RWPE2 (cell line): ENCODE measurements at regions not wholly inside any gene's neighbourhood (a gene's known extent, or its start where the extent isn't known, plus 50 kb on each side); places are given as distances from the start of the nearest gene placed in this dataset.

Experiments used
- ATAC-seq: fragments of 200-7000 bp; cut with Tn5 transposase; 3 replicates; pipeline ENCODE4 v1.9.1; 2021; ENCODE audit warnings: low read depth
- DNase-seq: peaks from one replicate; pipeline ENCODE4 v3.0.0-alpha.2; 2020; ENCODE audit warnings: low spot score
- H3K27ac ChIP-seq: fragments of 450-650 bp; 2 replicates; pipeline ENCODE4 v1.5.1; 2017; ENCODE audit warnings: mild to moderate bottlenecking; ENCODE audit not compliant: poor library complexity, severe bottlenecking
- H3K27me3 ChIP-seq: fragments of 250-450 bp; sonication (Bioruptor Pico); 2 replicates; pipeline ENCODE4 v1.5.1; 2021; ENCODE audit warnings: mild to moderate bottlenecking, moderate library complexity; ENCODE audit not compliant: insufficient read depth, poor library complexity, severe bottlenecking
- H3K36me3 ChIP-seq: fragments of 250-450 bp; sonication (Bioruptor Pico); 2 replicates; pipeline ENCODE4 v1.5.1; 2020; ENCODE audit warnings: low read depth, mild to moderate bottlenecking, moderate library complexity
- H3K4me1 ChIP-seq: fragments of 250-450 bp; sonication (Bioruptor Pico); 2 replicates; pipeline ENCODE4 v1.5.1; 2021; ENCODE audit warnings: mild to moderate bottlenecking, moderate library complexity; ENCODE audit not compliant: insufficient read depth, poor library complexity, severe bottlenecking
- H3K4me3 ChIP-seq: fragments of 250-450 bp; sonication (Bioruptor Pico); 2 replicates; pipeline ENCODE4 v1.5.1; 2021; ENCODE audit warnings: mild to moderate bottlenecking, moderate library complexity; ENCODE audit not compliant: severe bottlenecking
- H3K9me3 ChIP-seq: fragments of 250-450 bp; sonication (Bioruptor Pico); 2 replicates; pipeline ENCODE4 v1.5.1; 2021; ENCODE audit warnings: mild to moderate bottlenecking, moderate library complexity; ENCODE audit not compliant: severe bottlenecking
- TF ChIP-seq, protein P1 (sequence below): fragments of 450-650 bp; IDR thresholded peaks from one replicate; pipeline ENCODE4 v1.5.1; 2017; ENCODE audit warnings: mild to moderate bottlenecking, moderate library complexity; ENCODE audit not compliant: poor library complexity, severe bottlenecking

DNA sequence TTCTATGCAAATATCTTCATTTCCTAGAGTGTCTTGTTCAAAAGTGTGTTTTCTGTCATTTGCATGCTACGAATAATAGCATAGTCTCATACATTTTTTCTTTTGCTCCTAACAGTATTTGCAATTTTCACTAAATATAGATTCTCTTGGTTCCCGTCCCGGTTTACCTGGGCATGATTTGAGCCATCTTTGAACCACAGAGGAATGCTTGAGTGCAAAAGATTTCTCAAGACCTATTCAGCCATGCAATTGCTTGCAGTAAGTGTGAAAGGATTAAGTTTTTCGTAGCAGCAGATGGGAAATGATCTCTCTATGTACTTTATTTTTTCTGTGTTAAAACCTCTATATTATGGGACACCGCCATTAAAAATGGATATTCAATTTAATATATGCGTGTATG lies 733.0 kb downstream of the ZPLD1 start:
- no peak overlapping the region for H3K4me3 ChIP-seq
- no peaks in the 10 kb centered on the region for H3K27me3 ChIP-seq
- H3K36me3 ChIP-seq = no peaks in the 10 kb centered on the region
- ATAC-seq (no peak), DNase-seq (no peak)
- H3K27ac ChIP-seq = no peak overlapping the region
- H3K4me1 ChIP-seq = no peaks in the 10 kb centered on the region
- TF ChIP-seq, protein P1, sequence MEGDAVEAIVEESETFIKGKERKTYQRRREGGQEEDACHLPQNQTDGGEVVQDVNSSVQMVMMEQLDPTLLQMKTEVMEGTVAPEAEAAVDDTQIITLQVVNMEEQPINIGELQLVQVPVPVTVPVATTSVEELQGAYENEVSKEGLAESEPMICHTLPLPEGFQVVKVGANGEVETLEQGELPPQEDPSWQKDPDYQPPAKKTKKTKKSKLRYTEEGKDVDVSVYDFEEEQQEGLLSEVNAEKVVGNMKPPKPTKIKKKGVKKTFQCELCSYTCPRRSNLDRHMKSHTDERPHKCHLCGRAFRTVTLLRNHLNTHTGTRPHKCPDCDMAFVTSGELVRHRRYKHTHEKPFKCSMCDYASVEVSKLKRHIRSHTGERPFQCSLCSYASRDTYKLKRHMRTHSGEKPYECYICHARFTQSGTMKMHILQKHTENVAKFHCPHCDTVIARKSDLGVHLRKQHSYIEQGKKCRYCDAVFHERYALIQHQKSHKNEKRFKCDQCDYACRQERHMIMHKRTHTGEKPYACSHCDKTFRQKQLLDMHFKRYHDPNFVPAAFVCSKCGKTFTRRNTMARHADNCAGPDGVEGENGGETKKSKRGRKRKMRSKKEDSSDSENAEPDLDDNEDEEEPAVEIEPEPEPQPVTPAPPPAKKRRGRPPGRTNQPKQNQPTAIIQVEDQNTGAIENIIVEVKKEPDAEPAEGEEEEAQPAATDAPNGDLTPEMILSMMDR = no peak
- H3K9me3 ChIP-seq = no peaks in the 10 kb centered on the region

DNA sequence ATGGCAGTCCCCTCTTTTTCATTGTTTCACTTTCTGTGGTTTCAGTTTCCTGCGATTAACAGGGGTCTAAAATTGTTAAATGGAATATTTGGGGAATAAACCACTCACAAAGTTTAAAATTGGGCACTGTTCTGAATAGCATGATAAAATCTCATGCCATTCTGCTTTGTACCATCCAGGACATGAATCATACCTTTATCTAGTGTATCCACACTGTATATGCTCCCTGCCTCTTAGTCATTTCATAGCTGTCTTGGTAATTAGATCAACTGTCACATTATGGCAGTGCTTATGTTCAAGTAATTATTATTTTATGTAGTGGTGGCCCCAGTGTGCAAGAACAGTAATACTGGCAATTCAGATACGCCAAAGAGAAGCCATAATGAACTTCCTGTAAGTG lies 734.5 kb downstream of the ZPLD1 start:
- H3K36me3 ChIP-seq = no peaks in the 10 kb centered on the region
- no peaks in the 10 kb centered on the region for H3K9me3 ChIP-seq
- DNase-seq = no peak
- peak; percentile 73 for ATAC-seq
- H3K27ac ChIP-seq = no peak overlapping the region
- no peak overlapping the region for H3K4me3 ChIP-seq
- no peaks in the 10 kb centered on the region for H3K27me3 ChIP-seq
- H3K4me1 ChIP-seq = no peaks in the 10 kb centered on the region
- TF ChIP-seq, protein P1 = no peak

DNA sequence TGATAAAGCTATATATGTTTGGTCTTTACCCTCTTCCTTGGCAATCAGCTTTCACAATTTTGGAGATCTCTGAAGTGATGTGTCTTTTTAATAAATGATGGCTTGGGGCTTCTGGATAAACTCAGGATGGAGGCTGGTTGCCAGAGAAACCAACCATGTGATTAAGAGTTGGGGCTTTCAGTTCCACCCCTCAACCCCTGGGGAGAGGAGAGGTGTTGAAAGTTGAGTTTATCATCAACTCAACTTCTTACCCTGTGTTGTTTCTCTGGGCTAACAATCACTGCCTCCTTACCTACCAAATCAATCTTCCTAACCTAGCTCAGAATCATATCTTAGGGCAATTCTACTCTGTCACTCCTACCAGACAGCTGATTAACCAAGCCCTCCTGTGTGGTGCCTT lies 735.8 kb downstream of the ZPLD1 start:
- H3K36me3 ChIP-seq = no peaks in the 10 kb centered on the region
- TF ChIP-seq, protein P1 = no peak
- no peak for ATAC-seq
- no peaks in the 10 kb centered on the region for H3K9me3 ChIP-seq
- H3K27me3 ChIP-seq = no peaks in the 10 kb centered on the region
- H3K27ac ChIP-seq = no peak overlapping the region
- DNase-seq = no peak
- H3K4me3 ChIP-seq = no peak overlapping the region
- no peaks in the 10 kb centered on the region for H3K4me1 ChIP-seq

DNA sequence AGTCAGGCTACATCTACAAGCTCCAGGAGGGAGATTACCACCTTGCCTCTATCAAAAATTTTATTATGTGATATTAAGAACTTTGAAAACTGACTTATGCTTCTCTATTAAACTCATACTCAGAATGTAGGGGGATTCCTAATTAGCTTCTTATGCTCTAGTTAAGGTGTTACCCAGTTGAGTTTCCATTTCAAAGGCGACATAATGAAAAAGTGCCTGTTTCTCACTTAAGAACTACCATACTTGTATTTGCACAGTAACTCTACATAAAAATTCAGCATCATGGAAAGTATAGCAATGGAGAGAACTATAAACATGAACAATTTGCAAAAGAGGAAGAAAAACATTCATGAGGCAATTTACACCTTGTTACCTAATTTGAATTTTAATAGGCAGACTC lies 739.1 kb downstream of the ZPLD1 start:
- no peaks in the 10 kb centered on the region for H3K36me3 ChIP-seq
- no peaks in the 10 kb centered on the region for H3K27me3 ChIP-seq
- no peaks in the 10 kb centered on the region for H3K9me3 ChIP-seq
- DNase-seq (no peak), ATAC-seq (no peak)
- TF ChIP-seq, protein P1 = no peak
- no peak overlapping the region for H3K4me3 ChIP-seq
- no peaks in the 10 kb centered on the region for H3K4me1 ChIP-seq
- no peak overlapping the region for H3K27ac ChIP-seq

DNA sequence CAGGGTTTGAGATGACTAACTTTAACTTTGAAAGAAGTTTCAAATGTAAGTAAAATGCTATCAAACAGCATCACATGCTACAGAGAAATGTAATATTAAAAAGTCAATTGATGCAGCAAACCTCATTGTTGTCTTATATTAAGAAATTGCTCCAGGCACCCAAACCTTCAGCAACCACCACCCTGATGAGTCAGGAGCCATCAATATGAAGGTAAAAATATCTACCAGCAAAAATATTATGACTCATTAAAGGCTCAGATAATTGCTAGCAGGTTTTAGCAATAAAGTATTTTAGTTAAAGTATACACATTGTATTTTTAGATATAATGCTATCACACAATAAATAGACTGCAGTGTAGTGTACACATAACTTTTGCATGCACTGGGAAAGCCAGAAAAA lies 746.3 kb downstream of the ZPLD1 start:
- no peaks in the 10 kb centered on the region for H3K36me3 ChIP-seq
- H3K4me3 ChIP-seq = no peak overlapping the region
- no peaks in the 10 kb centered on the region for H3K27me3 ChIP-seq
- H3K27ac ChIP-seq = no peak overlapping the region
- TF ChIP-seq, protein P1 = no peak
- ATAC-seq = peak; percentile 65; the same call in 2 of the 3 replicates
- no peak for DNase-seq
- H3K4me1 ChIP-seq = peaks cover 3% of the 10 kb centered on the region
- H3K9me3 ChIP-seq = no peaks in the 10 kb centered on the region
